GM21526 (cell line): ENCODE measurements at regions not wholly inside any gene's neighbourhood (a gene's known extent, or its start where the extent isn't known, plus 50 kb on each side); places are given as distances from the start of the nearest gene placed in this dataset.
"Not testable (repeated sequence)": the region's sequence is repeated elsewhere in the genome, so short reads cannot be mapped to it uniquely, and the experiment has no call there.

Source experiments
- ATAC-seq: cut with Tn5 transposase; IDR thresholded peaks from one replicate; pipeline ENCODE4 v1.9.1; 2021; ENCODE audit warnings: moderate library complexity; ENCODE audit not compliant: unreplicated experiment, low FRiP score

- no peak for ATAC-seq
These were observed 195.9 kb upstream of the VWC2 start for GRCh38 chr7:49577576-49577975.

GRCh38 chr7:49579408-49579807, 194.0 kb upstream of the VWC2 start:
- ATAC-seq: no peak

DNA sequence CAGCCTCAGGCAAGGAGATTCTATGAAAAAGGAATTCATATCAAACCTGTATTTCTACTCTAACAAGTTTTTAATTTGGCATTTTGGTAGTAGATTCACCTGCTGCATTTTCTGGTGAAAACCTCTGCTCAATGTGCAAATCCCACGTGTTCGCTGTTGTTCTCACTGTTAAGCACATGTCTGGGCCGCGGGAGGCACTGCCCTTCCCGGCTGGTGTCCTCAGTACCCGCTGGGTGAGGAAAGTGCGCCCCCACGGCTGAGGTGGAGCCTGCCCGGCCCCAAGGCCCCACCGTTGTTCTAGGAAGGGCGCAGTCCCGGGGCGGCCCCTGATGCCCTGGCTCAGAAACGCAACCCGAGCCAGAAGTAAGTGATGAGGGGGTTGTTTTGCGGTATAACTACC, 193.4 kb upstream of the VWC2 start:
- ATAC-seq: no peak

DNA sequence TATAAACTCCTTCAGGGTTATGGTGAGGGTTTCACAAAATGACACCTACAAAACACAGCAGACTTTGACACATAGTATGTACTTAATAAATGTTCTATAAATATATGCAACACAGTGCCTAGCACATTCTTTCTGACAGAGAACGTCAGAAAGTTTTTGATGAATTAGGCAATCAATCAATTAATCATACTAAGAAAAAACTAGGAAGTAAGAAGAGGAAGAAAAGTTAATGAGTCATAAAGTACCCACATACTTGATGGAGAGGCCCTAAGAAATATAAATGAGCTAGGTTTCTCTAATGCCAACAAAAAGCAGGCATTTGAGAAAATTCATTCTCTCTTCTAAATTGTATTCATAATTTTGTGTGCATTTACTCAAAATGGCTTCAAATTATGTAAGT, 192.7 kb upstream of the VWC2 start:
- ATAC-seq: no peak

GRCh38 chr7:49583440-49583839, 190.0 kb upstream of the VWC2 start:
- ATAC-seq: no peak

DNA sequence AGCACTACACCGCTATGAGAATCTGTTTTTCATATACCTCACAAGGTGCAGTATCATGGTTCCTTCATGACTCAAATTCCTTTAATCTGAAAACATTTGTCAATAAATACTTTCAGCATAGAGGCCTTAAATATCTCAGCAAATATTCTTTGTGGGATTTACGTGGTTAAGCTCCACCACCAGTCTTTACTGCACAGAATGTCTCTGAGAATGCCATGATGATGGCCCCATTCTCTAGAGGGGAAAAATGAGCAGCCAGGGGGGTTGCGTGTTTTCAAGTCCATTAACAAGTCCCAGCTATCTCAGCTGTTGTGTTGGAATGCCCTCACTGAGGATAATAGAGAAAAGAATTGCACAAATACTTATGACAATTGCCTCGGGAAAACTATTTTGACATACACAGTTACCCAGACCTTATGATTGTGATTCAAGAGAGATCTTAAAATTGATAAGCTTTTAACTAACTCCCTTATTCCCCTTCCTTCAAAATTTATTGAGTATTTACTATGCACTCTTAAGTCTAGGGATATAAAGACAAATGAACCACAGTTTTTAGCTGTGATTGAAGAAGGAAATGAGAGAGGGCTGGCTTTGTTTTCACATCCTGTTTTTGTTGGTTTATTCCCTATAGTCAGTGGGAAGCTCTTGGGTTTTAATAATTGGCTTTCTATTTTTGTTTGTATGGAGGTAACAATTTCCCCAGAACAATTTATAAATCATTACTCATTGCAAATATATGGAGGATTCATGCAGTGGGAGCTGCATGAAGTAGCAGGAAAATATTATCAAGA, 176.5 kb upstream of the VWC2 start:
- ATAC-seq: no peak

GRCh38 chr7:49597805-49598204, 175.6 kb upstream of the VWC2 start:
- no peak for ATAC-seq

- no peak for ATAC-seq
These were observed 161.5 kb upstream of the VWC2 start for GRCh38 chr7:49611951-49612350.

- ATAC-seq: no peak
These were observed 159.7 kb upstream of the VWC2 start for GRCh38 chr7:49613759-49614158.

- not testable (repeated sequence) for ATAC-seq
These were observed 158.5 kb upstream of the VWC2 start for GRCh38 chr7:49614974-49615373.

GRCh38 chr7:49618028-49618427, 155.4 kb upstream of the VWC2 start:
- ATAC-seq: no peak

DNA sequence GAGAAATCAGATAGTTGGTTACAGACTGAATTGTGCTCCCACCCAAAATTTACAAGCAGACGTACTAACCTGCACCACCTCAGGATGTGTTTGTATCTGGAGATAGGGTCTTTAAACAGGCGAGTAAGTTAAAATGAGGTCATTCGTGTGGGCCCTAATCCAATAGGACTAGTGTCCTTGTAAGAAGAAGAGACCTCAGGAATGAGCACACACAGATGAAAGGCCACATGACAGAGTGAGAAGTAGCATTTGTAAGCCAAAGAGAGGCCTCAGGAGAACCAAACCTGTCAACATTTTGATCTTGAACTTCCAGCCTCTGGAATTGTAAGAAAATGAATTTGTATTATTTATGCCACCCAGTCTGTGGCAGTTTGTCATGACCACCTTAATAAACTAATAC, 149.5 kb upstream of the VWC2 start:
- ATAC-seq: no peak

DNA sequence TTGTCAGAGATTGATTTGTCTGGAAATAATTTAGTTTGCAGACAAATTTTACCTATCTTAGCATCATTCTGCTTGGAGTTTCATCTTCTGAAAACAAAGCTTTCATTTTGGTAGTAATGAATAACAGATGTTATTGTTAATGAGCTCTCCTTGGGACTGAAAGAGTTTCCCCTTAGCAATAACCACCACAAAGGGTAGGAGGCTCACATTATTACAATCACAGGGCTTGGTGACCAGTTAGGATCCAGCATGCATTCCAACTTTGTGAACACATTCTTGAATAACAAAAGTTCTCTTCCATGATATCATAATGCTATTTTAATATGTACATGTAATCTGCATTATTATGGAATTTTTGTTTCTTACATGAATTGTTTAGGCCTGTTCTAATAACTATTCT, 148.8 kb upstream of the VWC2 start:
- ATAC-seq: no peak

- no peak for ATAC-seq
These were observed 142.9 kb upstream of the VWC2 start for GRCh38 chr7:49630513-49630912.

GRCh38 chr7:49631071-49631815, 142.2 kb upstream of the VWC2 start:
- ATAC-seq: no peak

DNA sequence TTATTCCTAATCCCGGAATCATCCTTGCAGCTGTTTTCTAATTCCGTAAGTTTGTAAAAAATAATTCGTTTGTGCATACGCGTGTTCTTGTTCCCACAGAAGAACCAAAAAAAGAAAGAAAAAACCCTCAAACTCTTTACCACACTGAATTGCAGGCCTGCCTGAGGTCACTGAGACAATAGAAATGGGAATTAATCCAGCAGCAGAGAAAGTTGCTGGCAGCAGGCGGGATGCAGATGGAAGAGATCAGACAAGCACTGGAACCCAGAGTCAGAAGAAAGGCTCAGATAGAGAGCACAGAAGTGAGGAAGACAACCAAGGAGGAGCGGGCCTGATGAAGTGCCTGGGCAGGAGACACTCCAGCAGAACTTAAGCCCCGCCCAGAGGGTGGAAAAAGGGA, 141.5 kb upstream of the VWC2 start:
- ATAC-seq: no peak

- ATAC-seq: no peak
These were observed 137.6 kb upstream of the VWC2 start for GRCh38 chr7:49635800-49636199.

GRCh38 chr7:49636400-49636799, 137.0 kb upstream of the VWC2 start:
- ATAC-seq: no peak

GRCh38 chr7:49638166-49638565, 135.3 kb upstream of the VWC2 start:
- no peak for ATAC-seq

DNA sequence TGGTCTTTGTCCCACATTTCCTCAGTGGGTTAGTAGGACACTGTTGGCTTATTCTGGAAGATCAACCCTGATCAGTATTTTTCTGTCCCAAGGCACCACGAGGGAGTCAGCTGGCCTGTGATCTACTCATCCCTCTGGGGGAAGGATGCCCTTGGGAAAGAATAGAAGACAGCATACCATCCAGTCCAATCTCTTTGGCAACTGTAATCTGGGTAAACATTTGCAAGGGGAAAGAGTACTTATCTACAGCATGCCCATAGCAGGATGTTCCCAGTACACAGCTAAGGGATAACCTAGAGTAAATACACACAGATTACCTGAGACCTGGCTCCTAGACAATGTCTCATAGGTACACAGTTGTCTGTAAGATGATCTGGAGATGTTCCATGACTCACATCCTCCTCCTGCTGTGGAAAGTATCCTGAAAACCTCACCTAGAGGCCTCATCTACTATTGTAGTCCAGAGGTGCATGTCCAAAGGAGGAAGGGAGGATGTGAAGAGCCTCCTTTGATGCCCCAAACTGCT, 134.3 kb upstream of the VWC2 start:
- ATAC-seq: no peak

DNA sequence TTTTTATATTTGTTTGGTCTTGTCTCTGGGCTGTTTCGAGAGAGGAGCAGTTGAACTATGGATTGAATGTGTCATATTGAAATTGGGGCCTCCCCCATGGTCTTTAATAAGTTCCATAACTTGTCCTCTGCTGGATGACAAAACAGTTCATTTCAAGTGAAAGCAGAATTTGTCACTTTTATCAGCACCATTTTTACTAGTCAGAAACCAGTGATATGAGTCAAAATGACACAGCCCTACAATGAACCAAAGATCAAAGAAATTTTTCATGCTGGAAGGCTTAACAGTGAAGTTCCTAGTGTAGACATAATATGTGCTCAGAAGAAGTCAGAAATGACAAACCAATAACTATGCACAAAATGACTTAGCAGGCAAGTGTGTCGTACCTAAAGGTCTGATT, 133.6 kb upstream of the VWC2 start:
- no peak for ATAC-seq

DNA sequence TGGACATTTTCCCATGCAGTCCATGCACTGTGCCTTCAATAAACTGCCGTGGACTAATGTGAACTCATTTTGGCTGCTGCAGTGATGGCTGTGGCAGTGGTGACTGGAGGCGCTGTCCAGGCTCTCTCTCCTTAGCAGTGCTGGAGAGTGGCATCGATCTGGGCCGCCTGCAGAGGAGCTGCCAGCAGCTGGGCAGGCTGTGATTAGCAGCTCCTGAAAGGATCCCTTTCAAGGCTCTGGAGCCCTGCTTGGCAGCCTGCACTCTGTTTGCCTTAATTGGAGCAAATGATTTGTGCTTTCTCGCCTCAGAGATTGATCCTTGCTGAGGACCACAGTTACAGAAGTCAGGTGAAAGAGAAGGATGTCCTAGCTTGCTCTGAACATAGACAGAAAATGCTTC, 130.1 kb upstream of the VWC2 start:
- ATAC-seq: no peak
